NCI-H524 treated with DMSO at 0.1 percent for 48 hours (cell line): ENCODE measurements at regions not wholly inside any gene's neighbourhood (a gene's known extent, or its start where the extent isn't known, plus 50 kb on each side); places are given as distances from the start of the nearest gene placed in this dataset.
A peak's percentile ranks its signal among the peaks of the same experiment; 100 is the strongest.

Experiments
- DNase-seq: peaks from one replicate; lab custom pipeline; 2025; lab: John Stamatoyannopoulos, UW

DNA sequence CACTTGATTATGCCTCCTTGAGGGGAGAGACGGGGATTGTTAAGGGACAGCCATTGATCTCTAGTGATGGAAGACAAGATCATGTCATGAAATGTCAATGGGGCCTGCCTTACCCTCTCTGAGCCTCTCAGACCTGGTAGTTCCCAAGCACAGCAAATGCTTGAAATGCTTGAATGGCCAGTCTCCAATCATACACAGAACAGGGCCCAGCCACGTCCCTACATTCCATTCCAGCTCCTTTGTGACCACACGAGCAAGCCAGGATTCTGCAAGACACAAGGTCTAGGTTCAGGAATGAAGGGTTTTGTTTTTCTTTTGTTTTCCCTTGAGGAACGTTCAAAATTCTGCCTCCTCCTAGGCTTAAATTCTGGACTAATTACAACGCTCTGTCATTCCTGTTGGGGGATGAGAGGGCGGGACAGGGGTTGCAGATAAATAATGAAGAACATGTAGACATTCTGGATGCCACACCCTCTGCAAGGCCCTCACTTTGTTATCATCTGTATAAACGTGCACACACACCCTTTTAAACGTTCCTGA lies 98.1 kb upstream of the YPEL5 start:
- DNase-seq: no peak

GRCh38 chr2:30055548-30055947 lies 91.3 kb upstream of the YPEL5 start:
- DNase-seq: no peak

DNA sequence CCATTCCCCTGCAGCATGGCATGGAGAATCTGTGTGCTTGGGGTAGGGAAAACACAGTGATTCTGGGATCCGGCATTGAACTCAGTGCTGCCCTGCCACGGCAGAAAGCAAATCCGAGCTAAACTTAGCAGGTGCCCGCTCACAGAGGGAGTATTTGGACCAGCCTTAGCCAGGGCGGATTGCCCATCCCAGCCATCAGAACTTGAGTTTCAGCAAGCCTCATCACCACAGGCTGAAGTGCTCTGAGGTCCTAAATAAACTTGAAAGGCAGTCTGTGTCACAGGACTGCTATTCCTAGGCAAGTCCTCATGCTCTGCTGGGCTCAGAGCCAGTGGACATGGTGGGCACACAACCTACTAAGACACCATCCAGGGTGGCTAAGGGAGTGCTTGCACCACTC lies 86.2 kb upstream of the YPEL5 start:
- no peak for DNase-seq

DNA sequence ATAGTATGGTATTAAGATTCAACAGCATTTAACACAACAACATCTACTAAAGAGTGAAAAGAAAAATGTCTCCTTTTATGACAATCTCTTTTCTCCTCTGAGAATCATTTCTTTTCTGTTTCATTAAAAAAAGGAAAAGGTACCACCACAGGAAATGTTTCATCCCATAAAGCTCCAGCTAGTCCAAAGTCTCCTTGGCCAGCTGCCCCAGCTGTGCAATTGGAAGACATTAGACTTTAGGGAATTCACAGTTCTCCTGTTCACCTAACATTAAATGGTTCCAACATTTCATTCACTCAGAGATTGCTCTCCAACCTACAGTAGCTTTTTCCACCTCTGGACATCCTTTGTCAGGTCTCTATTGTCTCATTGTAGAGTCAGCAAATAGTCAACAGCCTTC lies 78.7 kb upstream of the YPEL5 start:
- no peak for DNase-seq

DNA sequence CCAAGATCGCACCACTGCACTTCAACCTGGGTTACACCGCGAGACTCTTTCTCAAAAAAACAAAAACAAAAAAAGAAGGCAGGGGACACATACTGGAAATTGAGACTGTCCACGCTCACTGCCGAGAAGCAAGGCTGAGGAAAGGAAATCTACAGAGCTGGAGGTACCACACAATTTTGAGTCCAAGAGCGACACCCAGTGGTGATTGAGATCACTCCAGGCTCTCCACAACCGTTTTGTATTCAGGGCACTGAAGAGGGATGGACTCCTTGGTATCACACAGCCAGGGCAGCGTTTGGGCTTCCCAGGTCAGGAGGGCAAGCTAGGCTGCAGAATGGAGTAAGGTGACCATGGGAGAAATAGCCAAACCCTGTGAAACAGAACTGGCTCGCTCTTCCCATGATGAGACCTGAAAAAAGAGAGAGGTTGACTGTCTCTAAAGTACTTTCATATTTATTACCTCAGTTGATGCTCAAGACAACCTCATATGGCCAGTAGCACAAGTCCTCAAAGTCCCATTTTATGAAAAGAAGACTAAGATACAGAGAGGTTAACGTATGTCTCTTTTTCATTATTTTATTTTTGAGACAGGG lies 74.5 kb upstream of the YPEL5 start:
- DNase-seq: peak; percentile 55

GRCh38 chr2:30073523-30073922 lies 73.3 kb upstream of the YPEL5 start:
- DNase-seq: no peak

DNA sequence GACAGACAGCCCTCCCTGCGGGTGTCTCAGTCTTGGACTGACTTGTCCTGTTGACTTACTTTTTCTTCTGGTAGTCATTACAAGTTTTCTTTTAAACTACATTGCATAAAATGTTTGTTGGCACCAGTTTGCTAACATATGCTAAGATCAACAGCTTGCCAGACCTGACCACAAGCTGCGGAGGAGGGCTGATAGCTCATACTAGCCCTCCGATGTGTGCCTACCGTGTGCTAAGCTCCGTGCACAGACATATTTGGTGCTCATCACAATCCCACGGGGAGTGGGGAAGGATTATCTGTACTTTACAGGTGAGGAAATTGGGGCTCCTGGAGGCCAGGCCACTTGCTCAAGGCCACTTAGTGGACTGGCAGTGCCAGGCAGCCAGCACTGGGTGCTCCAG lies 72.8 kb upstream of the YPEL5 start:
- DNase-seq: no peak

DNA sequence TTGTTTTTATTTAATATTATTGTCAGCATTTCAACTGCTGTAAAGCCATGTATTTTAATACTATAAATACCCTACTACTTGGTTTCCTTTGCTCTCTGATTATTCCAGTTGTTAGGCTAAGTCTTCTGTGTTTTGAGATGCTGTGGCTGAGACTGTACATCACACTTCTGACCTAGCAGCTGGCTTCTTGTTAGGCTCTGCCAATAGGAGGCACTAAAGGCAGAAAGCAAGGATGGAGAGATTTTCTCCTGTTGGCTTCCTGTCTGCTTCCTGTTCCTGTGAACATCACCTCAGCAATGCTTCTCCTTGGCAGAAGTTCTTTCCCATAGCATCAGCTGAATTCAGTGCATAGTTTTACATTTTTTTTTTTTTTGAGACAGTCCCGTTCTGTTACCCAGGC lies 68.3 kb upstream of the YPEL5 start:
- DNase-seq: no peak

DNA sequence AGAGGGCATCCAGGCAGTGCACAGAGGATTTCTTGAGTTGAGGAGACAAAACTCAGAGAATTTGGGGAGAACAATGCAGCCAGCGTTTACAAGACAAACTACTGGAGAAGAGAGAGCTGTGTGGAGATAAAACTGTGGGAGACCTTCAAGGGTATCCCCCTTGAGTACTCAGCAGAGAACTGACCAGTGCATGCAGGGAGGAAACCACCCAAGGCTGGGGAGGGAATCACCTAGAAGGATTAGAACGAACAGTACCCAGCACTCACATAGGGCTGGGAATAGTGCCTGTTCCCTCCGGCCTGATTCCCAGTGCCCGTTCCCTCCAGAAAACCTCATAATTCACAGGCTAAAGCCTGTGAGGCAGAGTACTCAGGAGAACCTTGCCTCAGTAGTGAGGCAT lies 61.9 kb upstream of the YPEL5 start:
- DNase-seq: no peak

DNA sequence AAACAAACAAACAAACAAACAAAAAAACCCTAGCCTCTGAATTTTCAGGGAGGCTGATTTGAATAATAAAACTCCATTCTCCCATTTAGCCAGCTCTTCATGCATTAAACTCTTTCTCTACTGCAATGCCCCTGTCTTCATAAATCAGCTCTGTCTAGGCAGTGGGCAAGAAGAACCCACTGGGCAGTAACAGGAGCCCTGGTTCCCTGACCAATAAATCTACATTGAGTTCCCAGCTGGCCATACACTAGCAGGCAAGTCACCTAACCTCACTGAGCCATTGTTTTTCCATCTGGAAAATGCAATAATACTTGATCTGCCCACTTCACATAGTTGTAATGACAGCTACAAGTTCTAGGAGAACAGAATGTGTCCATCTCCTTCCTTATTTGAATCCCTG lies 57.6 kb upstream of the YPEL5 start:
- no peak for DNase-seq

DNA sequence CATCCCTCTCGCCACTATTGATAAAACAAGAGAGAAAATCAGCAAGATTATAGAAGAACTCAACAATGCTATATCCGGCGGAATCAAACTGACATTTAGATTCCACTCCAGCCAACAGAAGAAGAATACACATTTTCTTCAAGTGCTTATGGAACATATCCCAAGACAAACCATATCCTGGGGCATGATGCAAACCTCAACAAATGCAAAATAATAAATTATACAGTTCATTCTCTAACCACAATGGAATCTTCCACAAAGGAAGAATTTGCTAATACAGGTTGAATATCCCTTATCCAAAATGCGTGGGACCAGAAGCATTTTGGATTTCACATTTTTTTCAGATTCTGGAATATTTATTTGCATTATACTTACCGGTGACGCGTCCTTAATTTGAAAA lies 51.4 kb upstream of the YPEL5 start:
- no peak for DNase-seq

DNA sequence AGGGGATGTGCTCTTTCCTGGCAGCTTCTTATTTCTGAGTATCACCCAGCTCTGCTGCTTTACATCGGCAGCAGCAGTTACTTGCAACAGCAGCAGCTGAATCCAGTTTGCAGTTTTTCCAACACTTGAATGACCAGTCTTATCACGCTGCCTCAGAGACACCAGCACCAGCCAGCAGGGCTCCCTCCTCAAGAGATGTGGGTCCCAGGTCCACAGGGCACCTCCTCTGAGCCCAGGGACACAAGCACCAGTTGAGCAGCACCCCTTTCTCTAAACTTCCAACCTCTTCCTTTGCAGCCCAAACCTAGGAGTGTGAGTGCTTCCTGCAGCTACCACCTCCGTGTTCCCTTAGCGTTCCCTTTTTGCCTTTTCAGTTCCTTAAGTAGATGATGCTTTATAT lies 50.4 kb upstream of the YPEL5 start:
- no peak for DNase-seq
